Osteoblast (primary cell): ENCODE measurements at regions not wholly inside any gene's neighbourhood (a gene's known extent, or its start where the extent isn't known, plus 50 kb on each side); places are given as distances from the start of the nearest gene placed in this dataset.

Source experiments
- DNase-seq: peaks from one replicate; pipeline ENCODE4 v3.0.0; 2011; ENCODE audit warnings: low spot score, mixed read lengths; ENCODE audit not compliant: insufficient read length; ENCODE audit errors: missing footprints
- H2AFZ ChIP-seq: 2 replicates; pipeline ENCODE4 v1.6.0; 2011; ENCODE audit warnings: mild to moderate bottlenecking, low read length
- H3K27ac ChIP-seq: 2 replicates; pipeline ENCODE4 v1.5.1; 2011; ENCODE audit warnings: mild to moderate bottlenecking, low read depth, low read length, moderate library complexity
- H3K27me3 ChIP-seq: 2 replicates; pipeline ENCODE4 v1.6.0; 2012; ENCODE audit warnings: mild to moderate bottlenecking, control low read depth, inconsistent platforms, low read length, moderate library complexity; ENCODE audit not compliant: insufficient read depth
- H3K36me3 ChIP-seq: 2 replicates; pipeline ENCODE4 v1.5.1; 2011; ENCODE audit warnings: mild to moderate bottlenecking, low read length, control low read depth, moderate library complexity; ENCODE audit not compliant: insufficient read depth
- H3K4me1 ChIP-seq: 2 replicates; pipeline ENCODE4 v1.5.1; 2011; ENCODE audit warnings: mild to moderate bottlenecking, low read length, control low read depth, moderate library complexity; ENCODE audit not compliant: insufficient read depth
- H3K4me2 ChIP-seq: 2 replicates; pipeline ENCODE4 v1.6.0; 2011; ENCODE audit warnings: mild to moderate bottlenecking, low read length; ENCODE audit not compliant: insufficient read depth
- H3K4me3 ChIP-seq: fragments of 200-600 bp; sonication (generic); 3 replicates; pipeline ENCODE4 v1.5.1; 2012; ENCODE audit warnings: mild to moderate bottlenecking, low read length, inconsistent platforms; ENCODE audit not compliant: insufficient read depth
- H3K79me2 ChIP-seq: 2 replicates; pipeline ENCODE4 v1.6.0; 2012; ENCODE audit warnings: mild to moderate bottlenecking, low read length, control low read depth, inconsistent platforms; ENCODE audit not compliant: insufficient read depth
- H3K9me3 ChIP-seq: 2 replicates; pipeline ENCODE4 v1.5.1; 2011; ENCODE audit warnings: low read depth, low read length, control low read depth
- H4K20me1 ChIP-seq: 2 replicates; pipeline ENCODE4 v1.6.0; 2012; ENCODE audit warnings: mild to moderate bottlenecking, low read length, control low read depth; ENCODE audit not compliant: insufficient read depth
- CTCF ChIP-seq: IDR thresholded peaks from 2 replicates; pipeline ENCODE4 v1.5.1; 2011; ENCODE audit warnings: mild to moderate bottlenecking, low read depth, low read length, moderate library complexity; ENCODE audit errors: extremely low read depth

- Histone ChIP-seq H3K4me3 (no peak overlapping the region), H3K79me2 (no peaks in the 10 kb centered on the region), H3K27me3 (no peaks in the 10 kb centered on the region), H3K36me3 (no peaks in the 10 kb centered on the region), H3K27ac (no peak overlapping the region), H3K4me1 (no peaks in the 10 kb centered on the region), H3K4me2 (no peak overlapping the region), H4K20me1 (no peaks in the 10 kb centered on the region), H2AFZ (no peak overlapping the region), H3K9me3 (no peaks in the 10 kb centered on the region)
- no peak for DNase-seq
- no peak for TF ChIP-seq CTCF
These were observed 66.8 kb upstream of the BCHE start for GRCh38 chr3:165903885-165904630.

- H3K4me2 ChIP-seq = no peak overlapping the region
- H3K4me1 ChIP-seq = no peaks in the 10 kb centered on the region
- no peak overlapping the region for H3K27ac ChIP-seq
- no peak for TF ChIP-seq CTCF
- H3K4me3 ChIP-seq = no peak overlapping the region
- no peak overlapping the region for H2AFZ ChIP-seq
- no peak for DNase-seq
- H4K20me1 ChIP-seq = no peaks in the 10 kb centered on the region
- H3K9me3 ChIP-seq = peaks cover 4% of the 10 kb centered on the region
- H3K27me3 ChIP-seq = no peaks in the 10 kb centered on the region
- H3K79me2 ChIP-seq = no peaks in the 10 kb centered on the region
- H3K36me3 ChIP-seq = no peaks in the 10 kb centered on the region
These were observed 61.8 kb upstream of the BCHE start for GRCh38 chr3:165899066-165899465.

GRCh38 chr3:165897137-165897536 lies 59.9 kb upstream of the BCHE start:
- TF ChIP-seq CTCF = no peak
- Histone ChIP-seq H4K20me1 (no peaks in the 10 kb centered on the region), H3K4me2 (no peak overlapping the region), H3K9me3 (peaks cover 4% of the 10 kb centered on the region), H3K4me3 (no peak overlapping the region), H3K79me2 (no peaks in the 10 kb centered on the region), H3K27me3 (no peaks in the 10 kb centered on the region), H3K36me3 (no peaks in the 10 kb centered on the region), H2AFZ (no peak overlapping the region), H3K27ac (no peak overlapping the region), H3K4me1 (no peaks in the 10 kb centered on the region)
- DNase-seq = no peak

GRCh38 chr3:165895919-165896318 lies 58.7 kb upstream of the BCHE start:
- Histone ChIP-seq H3K79me2 (no peaks in the 10 kb centered on the region), H3K36me3 (no peaks in the 10 kb centered on the region), H3K4me1 (no peaks in the 10 kb centered on the region), H2AFZ (no peak overlapping the region), H3K27me3 (no peaks in the 10 kb centered on the region), H3K27ac (no peak overlapping the region), H3K4me3 (no peak overlapping the region), H3K4me2 (no peak overlapping the region), H3K9me3 (peaks cover 4% of the 10 kb centered on the region), H4K20me1 (no peaks in the 10 kb centered on the region)
- DNase-seq = no peak
- no peak for TF ChIP-seq CTCF
